ENCODE measurements at regions not wholly inside any gene's neighbourhood (a gene's known extent, or its start where the extent isn't known, plus 50 kb on each side); places are given as distances from the start of the nearest gene placed in this dataset.
"Not testable (repeated sequence)": the region's sequence is repeated elsewhere in the genome, so short reads cannot be mapped to it uniquely, and the experiment has no call there.

- Mint-ChIP-seq H3K4me3 (no peak overlapping the region), H3K9me3 (peaks cover 3% of the 10 kb centered on the region), H3K27me3 (ENCODE audit: low read depth) (peaks cover 16% of the 10 kb centered on the region), H3K36me3 (ENCODE audit: low read depth) (no peaks in the 10 kb centered on the region), H3K27ac (no peak overlapping the region), H3K4me1 (ENCODE audit: low read depth) (no peaks in the 10 kb centered on the region)
These were observed 351.9 kb upstream of the IRX2 start for GRCh38 chr5:3103262-3103811.

- Mint-ChIP-seq H3K9me3 (peaks cover 7% of the 10 kb centered on the region), H3K4me3 (no peak overlapping the region)
These were observed 351.1 kb upstream of the IRX2 start for GRCh38 chr5:3102531-3102930.

GRCh38 chr5:3101561-3101960 is 350.1 kb upstream of the IRX2 start:
- Mint-ChIP-seq H3K27me3 (ENCODE audit: low read depth) (peaks cover 16% of the 10 kb centered on the region), H3K27ac (no peak overlapping the region), H3K36me3 (ENCODE audit: low read depth) (no peaks in the 10 kb centered on the region), H3K4me3 (no peak overlapping the region), H3K4me1 (ENCODE audit: low read depth) (no peaks in the 10 kb centered on the region), H3K9me3 (peaks cover 12% of the 10 kb centered on the region)

More at GRCh38 chr5:3102531-3102930, 351.1 kb upstream of the IRX2 start:
- H3K36me3 Mint-ChIP-seq (ENCODE audit: low read depth): no peaks in the 10 kb centered on the region
- no peaks in the 10 kb centered on the region for H3K4me1 Mint-ChIP-seq (ENCODE audit: low read depth)
- peaks cover 16% of the 10 kb centered on the region for H3K27me3 Mint-ChIP-seq (ENCODE audit: low read depth)
- H3K27ac Mint-ChIP-seq: no peak overlapping the region

- Mint-ChIP-seq H3K9me3 (peaks cover 12% of the 10 kb centered on the region), H3K27ac (no peak overlapping the region), H3K36me3 (ENCODE audit: low read depth) (no peaks in the 10 kb centered on the region), H3K27me3 (ENCODE audit: low read depth) (peaks cover 16% of the 10 kb centered on the region), H3K4me3 (no peak overlapping the region), H3K4me1 (ENCODE audit: low read depth) (no peaks in the 10 kb centered on the region)
These were observed 349.6 kb upstream of the IRX2 start for GRCh38 chr5:3100921-3101551.

- Mint-ChIP-seq H3K4me3 (no peak overlapping the region), H3K9me3 (peaks cover 16% of the 10 kb centered on the region), H3K27ac (no peak overlapping the region), H3K4me1 (ENCODE audit: low read depth) (no peaks in the 10 kb centered on the region), H3K27me3 (ENCODE audit: low read depth) (peaks cover 14% of the 10 kb centered on the region), H3K36me3 (ENCODE audit: low read depth) (no peaks in the 10 kb centered on the region)
These were observed 348.5 kb upstream of the IRX2 start for GRCh38 chr5:3099954-3100353.

GRCh38 chr5:3099526-3099925 is 348.0 kb upstream of the IRX2 start:
- peaks cover 10% of the 10 kb centered on the region for H3K27me3 Mint-ChIP-seq (ENCODE audit: low read depth)
- no peaks in the 10 kb centered on the region for H3K36me3 Mint-ChIP-seq (ENCODE audit: low read depth)
- no peak overlapping the region for H3K4me3 Mint-ChIP-seq
- H3K27ac Mint-ChIP-seq: no peak overlapping the region
- peaks cover 16% of the 10 kb centered on the region for H3K9me3 Mint-ChIP-seq
- H3K4me1 Mint-ChIP-seq (ENCODE audit: low read depth): no peaks in the 10 kb centered on the region

GRCh38 chr5:3098821-3099220 is 347.3 kb upstream of the IRX2 start:
- H3K27ac Mint-ChIP-seq: no peak overlapping the region
- H3K36me3 Mint-ChIP-seq (ENCODE audit: low read depth): no peaks in the 10 kb centered on the region
- H3K4me3 Mint-ChIP-seq: no peak overlapping the region
- H3K9me3 Mint-ChIP-seq: peaks cover 16% of the 10 kb centered on the region
- no peaks in the 10 kb centered on the region for H3K4me1 Mint-ChIP-seq (ENCODE audit: low read depth)
- peaks cover 4% of the 10 kb centered on the region for H3K27me3 Mint-ChIP-seq (ENCODE audit: low read depth)

- Mint-ChIP-seq H3K4me3 (no peak overlapping the region), H3K36me3 (ENCODE audit: low read depth) (no peaks in the 10 kb centered on the region), H3K4me1 (ENCODE audit: low read depth) (no peaks in the 10 kb centered on the region), H3K9me3 (peaks cover 11% of the 10 kb centered on the region), H3K27ac (no peak overlapping the region), H3K27me3 (ENCODE audit: low read depth) (no peaks in the 10 kb centered on the region)
These were observed 341.2 kb upstream of the IRX2 start for GRCh38 chr5:3092664-3093063.

- Mint-ChIP-seq H3K4me3 (no peak overlapping the region), H3K27me3 (ENCODE audit: low read depth) (no peaks in the 10 kb centered on the region), H3K4me1 (ENCODE audit: low read depth) (no peaks in the 10 kb centered on the region), H3K9me3 (peaks cover 6% of the 10 kb centered on the region), H3K36me3 (ENCODE audit: low read depth) (no peaks in the 10 kb centered on the region), H3K27ac (no peak overlapping the region)
These were observed 340.7 kb upstream of the IRX2 start for GRCh38 chr5:3092211-3092610.

GRCh38 chr5:3091040-3091774 is 339.7 kb upstream of the IRX2 start:
- Mint-ChIP-seq H3K9me3 (peaks cover 4% of the 10 kb centered on the region), H3K36me3 (ENCODE audit: low read depth) (no peaks in the 10 kb centered on the region), H3K4me1 (ENCODE audit: low read depth) (no peaks in the 10 kb centered on the region), H3K4me3 (no peak overlapping the region), H3K27me3 (ENCODE audit: low read depth) (no peaks in the 10 kb centered on the region), H3K27ac (no peak overlapping the region)

GRCh38 chr5:3090305-3090704 is 338.8 kb upstream of the IRX2 start:
- not testable (repeated sequence) for H3K36me3 Mint-ChIP-seq (ENCODE audit: low read depth); H3K4me3 Mint-ChIP-seq; H3K9me3 Mint-ChIP-seq; H3K27me3 Mint-ChIP-seq (ENCODE audit: low read depth); H3K4me1 Mint-ChIP-seq (ENCODE audit: low read depth); H3K27ac Mint-ChIP-seq

GRCh38 chr5:3080366-3080765 is 328.9 kb upstream of the IRX2 start:
- Mint-ChIP-seq H3K9me3 (peaks cover 26% of the 10 kb centered on the region), H3K36me3 (ENCODE audit: low read depth) (no peaks in the 10 kb centered on the region), H3K4me3 (no peak overlapping the region), H3K4me1 (ENCODE audit: low read depth) (no peaks in the 10 kb centered on the region), H3K27ac (no peak overlapping the region), H3K27me3 (ENCODE audit: low read depth) (no peaks in the 10 kb centered on the region)

- no peaks in the 10 kb centered on the region for H3K4me1 Mint-ChIP-seq (ENCODE audit: low read depth)
- peaks cover 33% of the 10 kb centered on the region for H3K9me3 Mint-ChIP-seq
- H3K27ac Mint-ChIP-seq: no peak overlapping the region
- H3K36me3 Mint-ChIP-seq (ENCODE audit: low read depth): no peaks in the 10 kb centered on the region
- no peaks in the 10 kb centered on the region for H3K27me3 Mint-ChIP-seq (ENCODE audit: low read depth)
- no peak overlapping the region for H3K4me3 Mint-ChIP-seq
These were observed 326.2 kb upstream of the IRX2 start for GRCh38 chr5:3077684-3078083.

GRCh38 chr5:3075309-3075708 is 323.8 kb upstream of the IRX2 start:
- Mint-ChIP-seq H3K9me3 (peaks cover 46% of the 10 kb centered on the region), H3K27ac (no peak overlapping the region), H3K36me3 (ENCODE audit: low read depth) (no peaks in the 10 kb centered on the region)

GRCh38 chr5:3068401-3068800 is 316.9 kb upstream of the IRX2 start:
- H3K36me3 Mint-ChIP-seq (ENCODE audit: low read depth): no peaks in the 10 kb centered on the region
- peaks cover 33% of the 10 kb centered on the region for H3K9me3 Mint-ChIP-seq
- no peaks in the 10 kb centered on the region for H3K4me1 Mint-ChIP-seq (ENCODE audit: low read depth)
- no peaks in the 10 kb centered on the region for H3K27me3 Mint-ChIP-seq (ENCODE audit: low read depth)
- H3K4me3 Mint-ChIP-seq: no peak overlapping the region
- H3K27ac Mint-ChIP-seq: no peak overlapping the region

More at GRCh38 chr5:3075309-3075708, 323.8 kb upstream of the IRX2 start:
- Mint-ChIP-seq H3K4me1 (ENCODE audit: low read depth) (no peaks in the 10 kb centered on the region), H3K4me3 (no peak overlapping the region), H3K27me3 (ENCODE audit: low read depth) (no peaks in the 10 kb centered on the region)
